ENCODE measurements at regions not wholly inside any gene's neighbourhood (a gene's known extent, or its start where the extent isn't known, plus 50 kb on each side); places are given as distances from the start of the nearest gene placed in this dataset.

DNA sequence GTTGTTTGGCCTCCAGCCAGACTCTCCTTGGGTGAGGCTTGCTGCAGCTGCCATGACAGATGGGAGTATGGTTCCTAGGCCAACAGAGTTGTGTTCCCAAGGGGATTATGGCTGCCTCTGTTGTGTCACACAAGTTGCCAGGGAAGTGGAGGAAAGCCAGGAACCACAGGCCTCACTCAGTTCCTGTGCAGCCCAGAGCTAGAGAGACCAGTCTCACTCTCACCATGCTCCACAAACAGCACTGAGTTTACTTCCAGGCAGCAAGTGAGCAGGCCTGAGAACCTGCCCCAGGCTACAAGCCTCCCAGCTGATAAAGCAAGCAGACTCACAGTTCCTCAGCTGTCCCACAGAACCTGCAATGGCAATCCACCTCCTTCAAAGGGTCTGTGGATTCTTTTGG lies 273.6 kb upstream of the TAS2R1 start:
- H3K27ac ChIP-seq (ENCODE audit: low read depth in 1 of 2, low read length in 2 of 2) = no peak overlapping the region
- no peak for DNase-seq (ENCODE audit: low spot score)
- no peak overlapping the region for H3K4me3 ChIP-seq (ENCODE audit: low read depth in 1 of 3, low read length in 3 of 3)
- H3K9me3 ChIP-seq (ENCODE audit: control insufficient read depth in 4 of 4, low read length in 3 of 4) = no peaks in the 10 kb centered on the region
- H3K4me1 ChIP-seq (ENCODE audit: control insufficient read depth in 4 of 4, insufficient read depth in 4 of 4, low read length in 3 of 4) = no peaks in the 10 kb centered on the region
- TF ChIP-seq GABPA (IDR thresholded peaks at IDR 0.05 in 1 of 2, conservative IDR thresholded peaks at IDR 0.05 in 1 of 2) (no peak), ATF3 (IDR thresholded peaks at IDR 0.05) (no peak), TAF1 (conservative IDR thresholded peaks at IDR 0.05) (no peak), SP1 (IDR thresholded peaks at IDR 0.05) (no peak), HNF4A (conservative IDR thresholded peaks at IDR 0.05) (no peak), FOXA1 (IDR thresholded peaks at IDR 0.05) (no peak), NR2F2 (IDR thresholded peaks at IDR 0.05) (no peak), YY1 (IDR thresholded peaks at IDR 0.05) (no peak), RAD21 (IDR thresholded peaks at IDR 0.05) (no peak), HNF4G (IDR thresholded peaks at IDR 0.05) (no peak), RXRA (IDR thresholded peaks at IDR 0.05) (no peak), EGR1 (IDR thresholded peaks at IDR 0.05; ENCODE audit: low read depth in 2 of 2) (no peak), JUND (IDR thresholded peaks at IDR 0.05) (no peak), REST (IDR thresholded peaks at IDR 0.05) (no peak), FOXA2 (IDR thresholded peaks at IDR 0.05) (no peak)
- TF ChIP-seq, protein P1, sequence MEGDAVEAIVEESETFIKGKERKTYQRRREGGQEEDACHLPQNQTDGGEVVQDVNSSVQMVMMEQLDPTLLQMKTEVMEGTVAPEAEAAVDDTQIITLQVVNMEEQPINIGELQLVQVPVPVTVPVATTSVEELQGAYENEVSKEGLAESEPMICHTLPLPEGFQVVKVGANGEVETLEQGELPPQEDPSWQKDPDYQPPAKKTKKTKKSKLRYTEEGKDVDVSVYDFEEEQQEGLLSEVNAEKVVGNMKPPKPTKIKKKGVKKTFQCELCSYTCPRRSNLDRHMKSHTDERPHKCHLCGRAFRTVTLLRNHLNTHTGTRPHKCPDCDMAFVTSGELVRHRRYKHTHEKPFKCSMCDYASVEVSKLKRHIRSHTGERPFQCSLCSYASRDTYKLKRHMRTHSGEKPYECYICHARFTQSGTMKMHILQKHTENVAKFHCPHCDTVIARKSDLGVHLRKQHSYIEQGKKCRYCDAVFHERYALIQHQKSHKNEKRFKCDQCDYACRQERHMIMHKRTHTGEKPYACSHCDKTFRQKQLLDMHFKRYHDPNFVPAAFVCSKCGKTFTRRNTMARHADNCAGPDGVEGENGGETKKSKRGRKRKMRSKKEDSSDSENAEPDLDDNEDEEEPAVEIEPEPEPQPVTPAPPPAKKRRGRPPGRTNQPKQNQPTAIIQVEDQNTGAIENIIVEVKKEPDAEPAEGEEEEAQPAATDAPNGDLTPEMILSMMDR (IDR thresholded peaks at IDR 0.05; ENCODE audit: low read depth, low read length, missing input control) = no peak
- TF ChIP-seq, protein P2, sequence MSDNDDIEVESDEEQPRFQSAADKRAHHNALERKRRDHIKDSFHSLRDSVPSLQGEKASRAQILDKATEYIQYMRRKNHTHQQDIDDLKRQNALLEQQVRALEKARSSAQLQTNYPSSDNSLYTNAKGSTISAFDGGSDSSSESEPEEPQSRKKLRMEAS (IDR thresholded peaks at IDR 0.05) = no peak
- TF ChIP-seq, protein P3, sequence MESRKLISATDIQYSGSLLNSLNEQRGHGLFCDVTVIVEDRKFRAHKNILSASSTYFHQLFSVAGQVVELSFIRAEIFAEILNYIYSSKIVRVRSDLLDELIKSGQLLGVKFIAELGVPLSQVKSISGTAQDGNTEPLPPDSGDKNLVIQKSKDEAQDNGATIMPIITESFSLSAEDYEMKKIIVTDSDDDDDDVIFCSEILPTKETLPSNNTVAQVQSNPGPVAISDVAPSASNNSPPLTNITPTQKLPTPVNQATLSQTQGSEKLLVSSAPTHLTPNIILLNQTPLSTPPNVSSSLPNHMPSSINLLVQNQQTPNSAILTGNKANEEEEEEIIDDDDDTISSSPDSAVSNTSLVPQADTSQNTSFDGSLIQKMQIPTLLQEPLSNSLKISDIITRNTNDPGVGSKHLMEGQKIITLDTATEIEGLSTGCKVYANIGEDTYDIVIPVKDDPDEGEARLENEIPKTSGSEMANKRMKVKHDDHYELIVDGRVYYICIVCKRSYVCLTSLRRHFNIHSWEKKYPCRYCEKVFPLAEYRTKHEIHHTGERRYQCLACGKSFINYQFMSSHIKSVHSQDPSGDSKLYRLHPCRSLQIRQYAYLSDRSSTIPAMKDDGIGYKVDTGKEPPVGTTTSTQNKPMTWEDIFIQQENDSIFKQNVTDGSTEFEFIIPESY (IDR thresholded peaks at IDR 0.05) = no peak
- H3K36me3 ChIP-seq (ENCODE audit: control insufficient read depth in 4 of 4, insufficient read depth in 3 of 4, low read depth in 1 of 4, low read length in 3 of 4) = no peaks in the 10 kb centered on the region
- H3K9ac ChIP-seq (ENCODE audit: low read depth in 1 of 2, low read length in 2 of 2) = no peak overlapping the region
- H3K27me3 ChIP-seq (ENCODE audit: control insufficient read depth in 4 of 4, insufficient read depth in 4 of 4, low read length in 3 of 4) = no peaks in the 10 kb centered on the region
